HG02970 (cell line): ENCODE measurements at regions not wholly inside any gene's neighbourhood (a gene's known extent, or its start where the extent isn't known, plus 50 kb on each side); places are given as distances from the start of the nearest gene placed in this dataset.

Experiments used
- ATAC-seq: cut with Tn5 transposase; IDR thresholded peaks from one replicate; pipeline ENCODE4 v1.9.1; 2021; ENCODE audit warnings: mild to moderate bottlenecking, moderate library complexity, moderate number of reproducible peaks; ENCODE audit not compliant: unreplicated experiment, low FRiP score

GRCh38 chr3:27861046-27862036 lies 139.2 kb upstream of the EOMES start:
- ATAC-seq = no peak

- ATAC-seq = no peak
Measured at GRCh38 chr3:27865731-27866130, 143.6 kb upstream of the EOMES start.

- ATAC-seq = no peak
Measured at GRCh38 chr3:27869152-27869551, 147.0 kb upstream of the EOMES start.

DNA sequence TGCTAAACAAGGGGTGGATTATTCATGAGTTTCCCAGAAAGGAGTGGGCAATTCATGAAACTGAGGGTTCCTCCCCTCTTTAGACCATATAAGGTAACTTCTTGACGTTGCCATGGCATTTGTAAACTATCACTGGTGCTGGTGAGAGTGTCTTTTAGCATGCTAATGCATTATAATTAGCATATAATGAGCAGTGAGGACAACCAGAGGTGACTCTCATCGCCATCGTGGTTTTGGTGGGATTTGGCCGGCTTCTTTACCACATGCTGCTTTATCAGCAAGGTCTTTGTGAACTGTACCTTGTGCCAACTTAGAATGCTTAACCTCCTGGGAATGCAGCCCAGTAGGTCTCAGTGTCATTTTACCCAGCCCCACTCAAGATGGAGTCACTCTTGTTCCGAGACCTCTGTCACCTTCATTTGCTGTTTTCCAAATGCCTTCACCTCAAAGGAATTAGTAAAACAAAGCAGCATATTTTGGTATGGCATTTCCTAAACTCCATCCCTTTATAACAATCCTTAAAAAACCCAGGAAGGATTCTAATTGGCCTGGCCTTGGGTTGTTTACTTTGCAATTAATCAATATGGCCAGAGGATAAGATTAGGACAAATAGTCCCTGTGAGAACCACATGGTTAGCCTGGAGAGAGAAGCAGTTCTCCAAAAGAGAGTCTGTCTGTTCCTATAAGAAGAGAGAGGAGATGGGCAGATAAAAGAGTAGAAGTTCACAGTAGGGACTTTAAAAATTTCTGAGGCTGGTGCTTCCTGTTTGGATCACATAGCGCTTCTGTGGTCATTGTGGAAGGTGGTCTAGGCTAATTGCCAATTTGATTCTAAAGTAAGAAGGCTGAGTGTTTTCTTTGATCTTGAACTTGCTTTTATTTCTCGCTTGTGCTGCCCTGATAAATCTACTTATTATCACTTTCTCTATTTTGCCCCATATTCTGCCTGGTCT lies 155.2 kb upstream of the EOMES start:
- no peak for ATAC-seq

GRCh38 chr3:27878014-27878383 lies 155.9 kb upstream of the EOMES start:
- ATAC-seq = no peak

- no peak for ATAC-seq
Measured at GRCh38 chr3:27880969-27881892, 159.1 kb upstream of the EOMES start.

DNA sequence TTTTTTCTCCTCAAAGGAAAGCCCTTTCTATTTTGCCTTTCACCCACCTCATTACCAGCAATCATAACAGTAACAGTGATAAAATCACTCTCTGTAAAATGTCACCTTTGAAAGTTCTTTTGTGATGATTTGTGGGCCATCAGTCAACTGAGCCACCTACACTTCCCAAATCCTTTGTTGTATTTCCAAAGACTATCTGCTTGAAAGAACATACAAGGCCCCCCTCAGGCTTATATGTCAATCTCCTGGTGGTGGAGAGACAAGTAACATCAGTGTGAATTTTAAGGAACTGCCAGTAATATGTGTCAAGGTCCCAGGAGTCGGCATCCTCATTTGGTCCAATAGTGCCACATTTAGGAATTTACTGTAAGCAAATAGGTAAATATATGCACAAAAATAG lies 161.1 kb upstream of the EOMES start:
- no peak for ATAC-seq

DNA sequence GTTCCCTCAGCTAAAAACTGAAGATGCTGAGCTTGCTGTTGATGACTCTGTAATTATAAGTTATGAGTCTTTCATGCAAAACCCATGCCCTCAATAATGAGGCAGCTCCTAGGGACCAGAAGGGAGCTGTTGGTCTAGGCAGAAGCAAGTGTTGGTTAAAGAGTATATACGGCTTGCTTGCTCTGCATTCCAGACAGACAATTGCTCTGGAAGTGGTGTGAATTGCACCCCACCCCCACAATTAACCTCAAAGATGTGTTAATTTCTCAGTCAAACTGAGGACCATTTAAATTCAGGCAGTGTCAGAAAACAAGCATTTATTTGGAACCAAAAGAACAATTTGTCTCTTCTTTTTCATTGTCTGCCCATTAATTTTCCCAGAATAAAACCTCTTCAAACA lies 163.5 kb upstream of the EOMES start:
- ATAC-seq = no peak

DNA sequence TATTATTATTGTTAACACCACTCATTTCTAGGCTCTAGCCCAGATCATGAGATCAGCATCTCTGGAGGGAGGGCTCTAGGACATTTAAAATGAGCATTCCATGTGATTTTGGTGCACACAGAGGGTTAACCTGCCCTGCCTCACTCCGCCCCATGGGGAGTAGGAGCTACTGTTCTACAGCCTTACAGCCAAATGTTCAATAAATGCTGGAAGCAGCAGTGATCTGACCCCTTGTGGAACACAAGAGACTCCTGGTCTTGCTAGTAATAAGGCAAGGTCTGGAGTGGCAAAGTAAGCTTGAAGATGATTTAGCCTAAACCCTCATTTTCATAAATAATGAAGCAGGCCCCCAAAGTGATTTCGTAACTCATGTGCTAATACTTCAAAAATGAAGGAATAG lies 166.4 kb upstream of the EOMES start:
- no peak for ATAC-seq

DNA sequence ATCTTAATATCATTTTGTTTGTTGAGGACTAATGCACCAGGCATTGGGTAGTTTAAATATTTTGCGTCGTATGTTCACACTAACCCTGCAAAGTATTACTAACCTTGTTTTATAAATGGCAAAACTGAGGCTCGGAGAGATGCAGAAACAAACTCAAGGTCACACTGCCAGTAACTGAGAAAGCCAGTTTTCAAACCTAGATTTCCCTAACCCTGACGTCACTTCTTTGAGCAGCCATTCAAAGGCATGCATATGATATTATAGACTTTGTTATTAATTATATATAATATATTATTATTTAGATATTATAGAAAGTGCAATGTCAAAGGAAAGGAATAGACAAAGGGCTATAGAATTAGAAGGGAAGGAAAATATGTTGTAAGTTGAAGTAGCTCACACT lies 167.6 kb upstream of the EOMES start:
- ATAC-seq = no peak

GRCh38 chr3:27900316-27900715 lies 178.2 kb upstream of the EOMES start:
- no peak for ATAC-seq

GRCh38 chr3:27903446-27903845 lies 181.3 kb upstream of the EOMES start:
- no peak for ATAC-seq

GRCh38 chr3:27905625-27906024 lies 183.5 kb upstream of the EOMES start:
- no peak for ATAC-seq

DNA sequence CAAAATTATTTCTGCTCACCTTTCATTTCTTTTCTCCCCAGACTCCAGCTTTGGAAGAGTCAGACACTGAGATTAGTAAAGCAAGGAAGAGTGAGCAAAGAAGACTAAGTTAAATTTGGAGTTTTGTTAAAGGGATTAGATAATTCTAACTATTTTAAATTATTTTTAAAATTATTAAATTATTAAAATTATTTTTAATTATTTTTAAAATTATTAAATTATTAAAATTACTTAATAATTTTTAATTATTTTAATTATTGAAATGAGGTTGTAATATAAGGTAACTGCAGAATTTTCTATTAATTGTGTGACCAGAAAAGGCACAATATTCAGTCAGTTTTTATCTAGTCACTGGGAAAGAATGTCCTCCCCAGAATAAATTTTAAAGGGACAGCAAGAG lies 185.0 kb upstream of the EOMES start:
- no peak for ATAC-seq

DNA sequence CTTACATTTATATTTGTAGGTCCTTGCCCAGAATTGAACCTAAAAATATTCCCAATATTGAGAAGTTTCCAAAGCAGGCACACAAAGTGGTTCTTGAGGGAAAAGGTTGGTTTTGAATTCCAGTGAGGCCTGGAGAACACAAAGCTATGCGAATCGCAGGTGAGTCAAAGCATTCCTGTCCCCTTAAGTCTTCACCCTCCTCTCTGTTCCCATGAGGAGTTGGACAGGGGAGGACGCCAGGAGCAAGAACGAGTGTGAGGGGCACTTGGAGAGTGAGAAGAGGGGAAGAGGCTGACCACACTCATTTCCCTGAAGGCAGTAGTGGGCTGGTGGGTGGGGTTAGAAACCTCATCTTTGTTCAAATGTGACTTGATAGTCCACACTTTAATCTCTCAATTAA lies 185.8 kb upstream of the EOMES start:
- no peak for ATAC-seq

GRCh38 chr3:27910456-27910855 lies 188.3 kb upstream of the EOMES start:
- ATAC-seq = no peak

DNA sequence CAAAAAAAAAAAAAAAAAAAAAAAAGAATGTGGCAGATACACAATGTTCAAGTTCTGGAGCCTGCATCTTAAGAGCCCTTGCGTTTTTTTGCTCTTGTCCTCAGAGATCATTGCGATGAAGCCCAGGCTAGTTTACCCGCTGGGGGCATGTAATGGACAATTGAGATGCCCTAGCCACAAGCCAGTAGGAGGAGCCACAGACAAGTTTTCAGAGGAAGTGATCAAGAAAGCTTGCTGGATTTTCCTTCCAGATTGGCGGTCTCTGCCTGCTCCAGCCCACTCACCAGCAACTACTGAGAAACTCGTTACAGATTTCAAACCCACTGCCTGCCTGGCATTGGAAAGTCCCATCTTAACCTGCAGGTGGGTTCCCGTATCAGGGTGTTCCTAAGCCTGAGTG lies 192.1 kb upstream of the EOMES start:
- no peak for ATAC-seq

DNA sequence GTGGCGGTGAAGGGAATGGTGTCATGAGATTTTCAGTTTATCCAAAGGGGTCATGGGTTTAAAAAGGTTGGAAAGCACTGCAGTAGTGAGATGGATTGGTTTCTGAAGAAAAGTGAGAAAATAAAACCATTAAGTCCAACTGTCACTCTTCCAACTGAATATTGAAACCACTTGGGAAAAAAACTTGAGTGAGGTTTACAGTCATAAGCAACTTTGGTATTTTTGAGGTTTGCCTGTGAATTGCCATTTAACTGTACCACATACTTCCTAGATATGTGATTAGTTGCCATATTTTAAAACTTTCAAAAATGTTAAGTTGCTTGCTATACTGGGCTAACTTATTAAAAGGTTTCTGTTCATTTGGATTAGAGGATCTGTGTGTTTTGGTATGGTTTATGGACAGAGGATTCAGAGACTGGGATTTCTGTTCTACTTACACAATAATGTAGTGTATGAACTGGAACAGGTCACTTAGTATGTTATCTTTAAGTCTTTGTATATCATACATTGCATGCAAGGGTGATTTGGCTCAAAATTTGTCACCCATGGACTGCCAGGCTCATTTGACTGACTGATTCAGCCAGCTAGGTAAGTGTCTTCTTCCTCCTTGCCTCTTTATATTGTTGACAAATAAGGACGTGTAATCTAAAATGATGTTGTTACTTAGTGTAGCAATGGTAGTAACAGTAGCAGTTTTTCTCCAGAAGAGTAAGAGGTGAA lies 201.4 kb upstream of the EOMES start:
- ATAC-seq = no peak

DNA sequence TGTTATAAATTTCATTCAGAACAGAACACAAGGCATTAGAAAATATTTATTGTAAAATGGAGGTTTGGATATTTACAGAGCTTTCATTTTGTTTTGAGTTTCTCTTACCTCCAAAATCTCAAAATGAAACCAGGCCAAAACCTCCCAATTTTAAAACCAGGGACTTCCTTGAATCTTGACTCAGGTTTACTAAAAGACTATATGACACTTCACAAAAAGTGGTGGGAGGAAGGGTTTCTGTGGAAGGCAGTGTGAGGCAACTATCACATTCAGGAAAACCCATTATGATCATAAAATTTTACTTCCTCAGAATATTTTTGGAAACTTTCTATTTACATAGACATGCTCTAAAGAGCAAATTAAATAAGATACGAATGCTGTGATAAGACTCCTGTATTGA lies 205.8 kb upstream of the EOMES start:
- ATAC-seq = no peak
